ENCODE measurements at regions not wholly inside any gene's neighbourhood (a gene's known extent, or its start where the extent isn't known, plus 50 kb on each side); places are given as distances from the start of the nearest gene placed in this dataset.
"Not testable (repeated sequence)": the region's sequence is repeated elsewhere in the genome, so short reads cannot be mapped to it uniquely, and the experiment has no call there.

GRCh38 chr5:124551939-124552279 is 194.5 kb downstream of the ZNF608 start:
- Mint-ChIP-seq H3K27me3 (peaks cover 3% of the 10 kb centered on the region), H3K9me3 (ENCODE audit: low read depth) (no peaks in the 10 kb centered on the region), H3K4me1 (ENCODE audit: low read depth) (no peaks in the 10 kb centered on the region), H3K36me3 (no peaks in the 10 kb centered on the region), H3K4me3 (no peak overlapping the region), H3K27ac (no peak overlapping the region)

DNA sequence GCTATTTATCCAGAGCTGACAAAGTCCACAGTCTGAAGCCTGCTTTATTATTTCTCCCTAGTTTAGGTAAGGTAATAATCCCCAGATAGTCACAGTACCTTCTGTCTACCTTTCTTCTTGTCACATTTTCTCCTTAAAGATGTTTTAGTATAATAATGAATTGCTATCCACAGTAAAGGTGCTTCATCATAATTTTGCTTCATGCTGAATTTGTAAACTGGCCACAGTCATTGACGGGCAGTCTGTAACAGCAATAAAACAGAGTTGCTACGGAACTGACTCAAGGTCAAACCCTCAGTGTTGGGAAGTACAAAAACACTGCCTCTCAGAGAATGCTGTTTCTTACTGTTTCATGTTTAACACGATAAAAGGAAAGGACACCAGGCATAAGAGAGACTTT is 195.7 kb downstream of the ZNF608 start:
- Mint-ChIP-seq H3K27ac (no peak overlapping the region), H3K36me3 (no peaks in the 10 kb centered on the region), H3K27me3 (peaks cover 3% of the 10 kb centered on the region), H3K4me3 (no peak overlapping the region), H3K9me3 (ENCODE audit: low read depth) (no peaks in the 10 kb centered on the region), H3K4me1 (ENCODE audit: low read depth) (no peaks in the 10 kb centered on the region)

GRCh38 chr5:124549891-124550436 is 196.5 kb downstream of the ZNF608 start:
- Mint-ChIP-seq H3K4me3 (no peak overlapping the region), H3K27me3 (no peaks in the 10 kb centered on the region), H3K27ac (no peak overlapping the region), H3K36me3 (no peaks in the 10 kb centered on the region), H3K4me1 (ENCODE audit: low read depth) (no peaks in the 10 kb centered on the region), H3K9me3 (ENCODE audit: low read depth) (no peaks in the 10 kb centered on the region)

DNA sequence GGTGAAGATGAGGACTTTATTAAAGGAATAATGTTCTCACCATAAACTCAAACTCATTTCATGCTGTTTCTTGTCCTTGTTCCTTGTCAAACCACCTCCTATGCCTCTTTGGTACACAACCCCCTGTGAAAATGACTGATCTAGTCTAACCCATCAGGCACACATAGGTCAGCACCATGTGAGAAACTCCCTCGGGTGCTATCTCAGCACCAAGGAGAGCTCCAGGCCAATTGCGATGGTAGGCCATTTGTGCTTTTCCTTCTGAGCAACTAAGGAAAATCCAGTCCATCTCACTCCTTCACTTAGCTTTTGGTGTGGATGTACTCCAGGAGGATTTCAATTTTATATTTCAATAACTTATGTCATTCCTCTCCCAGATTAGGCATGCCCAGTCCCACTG is 199.8 kb downstream of the ZNF608 start:
- Mint-ChIP-seq H3K27ac (no peak overlapping the region), H3K36me3 (no peaks in the 10 kb centered on the region), H3K4me1 (ENCODE audit: low read depth) (no peaks in the 10 kb centered on the region), H3K9me3 (ENCODE audit: low read depth) (no peaks in the 10 kb centered on the region), H3K27me3 (no peaks in the 10 kb centered on the region), H3K4me3 (no peak overlapping the region)

GRCh38 chr5:124544366-124545055 is 201.9 kb downstream of the ZNF608 start:
- H3K27ac Mint-ChIP-seq, result no peak overlapping the region

GRCh38 chr5:124538931-124539330 is 207.5 kb downstream of the ZNF608 start:
- Mint-ChIP-seq H3K27me3 (peaks cover 8% of the 10 kb centered on the region), H3K27ac (no peak overlapping the region), H3K4me3 (no peak overlapping the region), H3K36me3 (no peaks in the 10 kb centered on the region), H3K4me1 (ENCODE audit: low read depth) (no peaks in the 10 kb centered on the region), H3K9me3 (ENCODE audit: low read depth) (no peaks in the 10 kb centered on the region)

More at GRCh38 chr5:124544366-124545055, 201.9 kb downstream of the ZNF608 start:
- no peaks in the 10 kb centered on the region for H3K4me1 Mint-ChIP-seq (ENCODE audit: low read depth)
- H3K36me3 Mint-ChIP-seq, result no peaks in the 10 kb centered on the region
- H3K4me3 Mint-ChIP-seq, result no peak overlapping the region
- H3K27me3 Mint-ChIP-seq, result peaks cover 2% of the 10 kb centered on the region
- no peaks in the 10 kb centered on the region for H3K9me3 Mint-ChIP-seq (ENCODE audit: low read depth)

DNA sequence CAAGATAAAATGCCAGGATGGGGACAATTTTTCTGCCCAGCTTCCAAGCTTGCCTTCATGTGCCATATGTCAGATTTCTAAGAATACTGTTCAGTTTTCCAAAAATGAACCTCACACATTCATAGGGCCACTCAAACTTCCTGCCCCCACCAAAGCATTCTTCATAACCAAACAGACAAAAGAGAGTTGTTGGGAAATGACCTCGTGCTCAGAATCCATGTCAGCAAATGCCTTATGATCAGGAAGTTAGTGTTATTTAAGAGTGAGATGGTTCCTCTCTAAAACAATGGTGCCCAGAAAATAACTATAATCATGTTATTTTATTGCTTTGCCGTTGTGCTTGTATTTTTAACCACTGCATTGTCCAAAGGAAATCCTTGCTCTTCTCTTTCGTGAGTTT is 208.2 kb downstream of the ZNF608 start:
- Mint-ChIP-seq H3K27ac (no peak overlapping the region), H3K9me3 (ENCODE audit: low read depth) (no peaks in the 10 kb centered on the region), H3K27me3 (peaks cover 8% of the 10 kb centered on the region), H3K36me3 (no peaks in the 10 kb centered on the region), H3K4me1 (ENCODE audit: low read depth) (no peaks in the 10 kb centered on the region), H3K4me3 (no peak overlapping the region)

GRCh38 chr5:124537522-124537921 is 208.9 kb downstream of the ZNF608 start:
- Mint-ChIP-seq H3K4me1 (ENCODE audit: low read depth) (no peaks in the 10 kb centered on the region), H3K27ac (no peak overlapping the region), H3K36me3 (no peaks in the 10 kb centered on the region), H3K9me3 (ENCODE audit: low read depth) (no peaks in the 10 kb centered on the region), H3K27me3 (peaks cover 8% of the 10 kb centered on the region), H3K4me3 (no peak overlapping the region)

- H3K27me3 Mint-ChIP-seq, result peaks cover 8% of the 10 kb centered on the region
- no peak overlapping the region for H3K27ac Mint-ChIP-seq
- no peak overlapping the region for H3K4me3 Mint-ChIP-seq
These were observed 209.3 kb downstream of the ZNF608 start for GRCh38 chr5:124537107-124537506.

DNA sequence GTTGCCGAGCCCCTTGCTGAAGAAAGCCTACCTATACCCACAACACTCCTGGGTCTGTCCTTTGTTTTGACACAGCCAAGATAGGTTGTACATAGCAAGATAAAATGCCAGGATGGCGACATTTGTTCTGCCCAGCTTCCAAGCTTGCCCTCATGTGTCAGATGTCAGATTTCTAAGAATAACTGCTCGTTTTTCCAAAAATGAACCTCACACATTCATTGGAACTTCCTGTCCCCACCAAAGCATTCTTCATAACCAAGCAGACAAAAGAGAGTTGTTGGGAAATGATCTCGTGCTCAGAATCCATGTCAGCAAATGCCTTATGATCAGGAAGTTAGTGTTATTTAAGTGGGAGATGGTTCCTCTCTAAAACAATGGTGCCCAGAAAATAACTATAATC is 210.1 kb downstream of the ZNF608 start:
- H3K4me3 Mint-ChIP-seq, result no peak overlapping the region
- H3K9me3 Mint-ChIP-seq (ENCODE audit: low read depth), result no peaks in the 10 kb centered on the region
- no peak overlapping the region for H3K27ac Mint-ChIP-seq
- peaks cover 8% of the 10 kb centered on the region for H3K27me3 Mint-ChIP-seq
- H3K36me3 Mint-ChIP-seq, result no peaks in the 10 kb centered on the region
- H3K4me1 Mint-ChIP-seq (ENCODE audit: low read depth), result no peaks in the 10 kb centered on the region

More at GRCh38 chr5:124537107-124537506, 209.3 kb downstream of the ZNF608 start:
- H3K9me3 Mint-ChIP-seq (ENCODE audit: low read depth), result no peaks in the 10 kb centered on the region
- no peaks in the 10 kb centered on the region for H3K36me3 Mint-ChIP-seq
- no peaks in the 10 kb centered on the region for H3K4me1 Mint-ChIP-seq (ENCODE audit: low read depth)

GRCh38 chr5:124530916-124531315 is 215.5 kb downstream of the ZNF608 start:
- Mint-ChIP-seq H3K36me3 (no peaks in the 10 kb centered on the region), H3K9me3 (ENCODE audit: low read depth) (peaks cover 4% of the 10 kb centered on the region), H3K27ac (no peak overlapping the region), H3K4me1 (ENCODE audit: low read depth) (no peaks in the 10 kb centered on the region), H3K27me3 (no peaks in the 10 kb centered on the region), H3K4me3 (no peak overlapping the region)

DNA sequence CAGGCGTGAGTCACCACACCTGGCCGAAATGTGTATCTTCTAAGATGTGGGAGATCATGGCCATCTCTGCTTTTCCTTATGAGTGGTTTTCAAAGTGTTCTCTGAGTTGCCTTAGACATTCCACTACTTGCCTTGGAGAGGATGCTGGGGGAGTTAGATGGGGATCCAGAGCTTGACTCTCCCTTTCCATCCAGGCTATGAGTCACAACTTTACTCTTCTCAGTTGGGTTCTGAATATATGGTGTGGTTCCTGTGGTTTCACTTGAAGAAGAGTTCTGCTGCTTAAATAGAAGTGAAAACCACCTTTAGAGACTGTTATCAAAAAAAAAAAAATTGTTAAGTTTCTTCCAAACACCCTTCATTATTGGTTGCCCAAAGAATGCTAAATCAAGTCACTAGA is 217.6 kb downstream of the ZNF608 start:
- Mint-ChIP-seq H3K27me3 (no peaks in the 10 kb centered on the region), H3K4me1 (ENCODE audit: low read depth) (no peaks in the 10 kb centered on the region), H3K27ac (no peak overlapping the region), H3K4me3 (no peak overlapping the region), H3K36me3 (no peaks in the 10 kb centered on the region), H3K9me3 (ENCODE audit: low read depth) (peaks cover 4% of the 10 kb centered on the region)

- Mint-ChIP-seq H3K27ac (no peak overlapping the region), H3K27me3 (peaks cover 2% of the 10 kb centered on the region), H3K4me3 (no peak overlapping the region), H3K36me3 (no peaks in the 10 kb centered on the region), H3K9me3 (ENCODE audit: low read depth) (peaks cover 4% of the 10 kb centered on the region), H3K4me1 (ENCODE audit: low read depth) (no peaks in the 10 kb centered on the region)
These were observed 219.0 kb downstream of the ZNF608 start for GRCh38 chr5:124527220-124527991.

DNA sequence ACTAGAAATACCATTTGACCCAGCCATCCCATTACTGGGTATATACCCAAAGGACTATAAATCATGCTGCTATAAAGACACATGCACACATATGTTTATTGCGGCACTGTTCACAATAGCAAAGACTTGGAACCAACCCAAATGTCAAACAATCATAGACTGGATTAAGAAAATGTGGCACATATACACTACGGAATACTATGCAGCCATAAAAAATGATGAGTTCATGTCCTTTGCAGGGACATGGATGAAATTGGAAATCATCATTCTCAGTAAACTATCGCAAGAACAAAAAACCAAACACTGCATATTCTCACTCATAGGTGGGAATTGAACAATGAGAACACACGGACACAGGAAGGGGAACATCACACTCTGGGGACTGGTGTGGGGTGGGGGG is 220.4 kb downstream of the ZNF608 start:
- H3K36me3 Mint-ChIP-seq; H3K9me3 Mint-ChIP-seq (ENCODE audit: low read depth); H3K27me3 Mint-ChIP-seq; H3K27ac Mint-ChIP-seq; H3K4me3 Mint-ChIP-seq; H3K4me1 Mint-ChIP-seq (ENCODE audit: low read depth): not testable (repeated sequence)

GRCh38 chr5:124524552-124525232 is 221.7 kb downstream of the ZNF608 start:
- H3K36me3 Mint-ChIP-seq, result no peaks in the 10 kb centered on the region
- no peak overlapping the region for H3K27ac Mint-ChIP-seq
- no peak overlapping the region for H3K4me3 Mint-ChIP-seq
- peaks cover 2% of the 10 kb centered on the region for H3K27me3 Mint-ChIP-seq
- H3K9me3 Mint-ChIP-seq (ENCODE audit: low read depth), result peaks cover 4% of the 10 kb centered on the region
- H3K4me1 Mint-ChIP-seq (ENCODE audit: low read depth), result no peaks in the 10 kb centered on the region
